IMR-90 (cell line): ENCODE measurements at regions not wholly inside any gene's neighbourhood (a gene's known extent, or its start where the extent isn't known, plus 50 kb on each side); places are given as distances from the start of the nearest gene placed in this dataset.

ENCODE experiments used
- ATAC-seq: fragments of 200-7000 bp; cut with Tn5 transposase; 2 replicates; pipeline ENCODE4 v1.9.1; 2020; ENCODE audit warnings: low read depth, mild to moderate bottlenecking, moderate library complexity
- BruUV-seq: library from RNA; stranded (reverse); fragments of 400-500 nt; replicated peaks from 2 replicates; lab custom pipeline; 2021; lab: Mats Ljungman, UMichigan
- CTCF ChIA-PET: fragments of 300-600 bp; formaldehyde crosslinking; extraction: SDS; loops from one replicate; lab custom pipeline; 2021; ENCODE audit warnings: antibody characterized with exemption; lab: Yijun Ruan, JAX
- POLR2A ChIA-PET: fragments of 300-600 bp; sonication (Branson Sonifier 250); formaldehyde crosslinking; loops from one replicate; lab custom pipeline; 2022; ENCODE audit warnings: antibody characterized with exemption; ENCODE audit not compliant: unreplicated experiment; lab: Charles Lee
- DNase-seq: peaks from one replicate; pipeline ENCODE4 v3.0.0; 2013
- H2AFZ ChIP-seq: replicated peaks from 2 replicates; pipeline ENCODE3; 2013; ENCODE audit warnings: low read length, mild to moderate bottlenecking; ENCODE audit not compliant: poor library complexity
- H2AK5ac ChIP-seq: 2 replicates; pipeline ENCODE4 v1.6.1; 2013; ENCODE audit warnings: low read depth, low read length, inconsistent platforms
- H2AK9ac ChIP-seq: replicated peaks from 2 replicates; pipeline ENCODE3; 2013; ENCODE audit warnings: mild to moderate bottlenecking, low read depth, low read length, moderate library complexity; ENCODE audit not compliant: poor library complexity
- H2BK120ac ChIP-seq: 2 replicates; pipeline ENCODE4 v1.6.1; 2013; ENCODE audit warnings: low read depth, low read length, inconsistent platforms
- H2BK15ac ChIP-seq: 3 replicates; pipeline ENCODE4 v1.6.1; 2013; ENCODE audit warnings: low read depth, low read length, inconsistent platforms
- H2BK20ac ChIP-seq: 2 replicates; pipeline ENCODE4 v1.6.1; 2013; ENCODE audit warnings: low read depth, mild to moderate bottlenecking, inconsistent platforms, low read length, moderate library complexity
- H2BK5ac ChIP-seq: 2 replicates; pipeline ENCODE4 v1.6.1; 2013; ENCODE audit warnings: mild to moderate bottlenecking, low read depth, low read length, inconsistent platforms; ENCODE audit not compliant: poor library complexity, severe bottlenecking
- H3K14ac ChIP-seq: replicated peaks from 2 replicates; pipeline ENCODE4 v1.6.1; 2013; ENCODE audit warnings: low read depth, low read length, inconsistent platforms
- H3K18ac ChIP-seq: 2 replicates; pipeline ENCODE4 v1.6.1; 2013; ENCODE audit warnings: low read depth, low read length, control low read depth
- H3K23ac ChIP-seq: 2 replicates; pipeline ENCODE4 v1.6.1; 2013; ENCODE audit warnings: low read depth, low read length, inconsistent platforms
- H3K27ac ChIP-seq: 2 replicates; pipeline ENCODE4 v1.5.1; 2013; ENCODE audit warnings: mild to moderate bottlenecking, control low read depth, low read length; ENCODE audit not compliant: insufficient read depth
- H3K27me3 ChIP-seq: 2 replicates; pipeline ENCODE4 v1.6.1; 2013; ENCODE audit warnings: low read length; ENCODE audit not compliant: control insufficient read depth, insufficient read depth
- H3K36me3 ChIP-seq: 2 replicates; pipeline ENCODE4 v1.6.1; 2013; ENCODE audit warnings: low read length, mixed read lengths; ENCODE audit not compliant: control insufficient read depth, insufficient read depth
- H3K4ac ChIP-seq: 2 replicates; pipeline ENCODE4 v1.6.1; 2013; ENCODE audit warnings: low read depth, low read length, inconsistent platforms
- H3K4me1 ChIP-seq: 2 replicates; pipeline ENCODE4 v1.6.1; 2013; ENCODE audit warnings: low read length, mixed read lengths; ENCODE audit not compliant: control insufficient read depth, insufficient read depth
- H3K4me2 ChIP-seq: 2 replicates; pipeline ENCODE4 v1.6.1; 2013; ENCODE audit warnings: low read depth, mild to moderate bottlenecking, control low read depth, low read length, moderate library complexity
- H3K4me3 ChIP-seq: 2 replicates; pipeline ENCODE4 v1.5.1; 2013; ENCODE audit warnings: low read depth, mild to moderate bottlenecking, control low read depth, low read length, moderate library complexity; ENCODE audit not compliant: insufficient read depth
- H3K56ac ChIP-seq: 2 replicates; pipeline ENCODE4 v1.6.1; 2013; ENCODE audit warnings: low read length, inconsistent platforms; ENCODE audit not compliant: insufficient read depth; ENCODE audit errors: extremely low read depth
- H3K79me1 ChIP-seq, 2 experiments: 2 replicates each; pipeline ENCODE4 v1.6.1; 2013; ENCODE audit warnings: low read length in 2 of 2, inconsistent platforms in 1 of 2, low read depth in 1 of 2
- H3K9ac ChIP-seq: 2 replicates; pipeline ENCODE4 v1.6.1; 2013; ENCODE audit warnings: low read depth, low read length, control low read depth
- H3K9me1 ChIP-seq: 2 replicates; pipeline ENCODE4 v1.6.1; 2013; ENCODE audit warnings: low read length, inconsistent platforms; ENCODE audit not compliant: insufficient read depth
- H3K9me3 ChIP-seq: 2 replicates; pipeline ENCODE4 v1.6.1; 2013; ENCODE audit warnings: low read length; ENCODE audit not compliant: control insufficient read depth, insufficient read depth
- H4K20me1 ChIP-seq: 2 replicates; pipeline ENCODE4 v1.6.1; 2013; ENCODE audit warnings: low read length, inconsistent platforms; ENCODE audit not compliant: insufficient read depth
- H4K5ac ChIP-seq: 2 replicates; pipeline ENCODE4 v1.6.1; 2013; ENCODE audit warnings: mild to moderate bottlenecking, low read depth, low read length, control low read depth
- H4K8ac ChIP-seq, 2 experiments: 2 replicates each; pipeline ENCODE4 v1.6.1; 2013; ENCODE audit warnings: low read depth in 2 of 2, low read length in 2 of 2, control low read depth in 1 of 2, inconsistent platforms in 1 of 2
- H4K91ac ChIP-seq: 2 replicates; pipeline ENCODE4 v1.6.1; 2013; ENCODE audit warnings: low read depth, low read length, inconsistent platforms; ENCODE audit not compliant: insufficient read depth
- BHLHE40 ChIP-seq: fragments of 150-350 bp; IDR thresholded peaks from 2 replicates; pipeline ENCODE4 v1.6.1; 2016; ENCODE audit warnings: mild to moderate bottlenecking, low read depth, low read length
- CEBPB ChIP-seq: IDR thresholded peaks from 2 replicates; pipeline ENCODE4 v1.6.1; 2012; ENCODE audit warnings: low read depth, low read length, improper control_type of control experiment
- CHD1 ChIP-seq: IDR thresholded peaks from 2 replicates; pipeline ENCODE4 v1.6.1; 2012; ENCODE audit warnings: low read depth, low read length, improper control_type of control experiment
- FOS ChIP-seq: fragments of 150-350 bp; IDR thresholded peaks from 2 replicates; pipeline ENCODE4 v1.6.1; 2016; ENCODE audit warnings: low read depth, low read length
- MAFK ChIP-seq: IDR thresholded peaks from 2 replicates; pipeline ENCODE4 v1.6.1; 2012; ENCODE audit warnings: low read depth, low read length, improper control_type of control experiment
- MAZ ChIP-seq: IDR thresholded peaks from 2 replicates; pipeline ENCODE4 v1.6.1; 2012; ENCODE audit warnings: low read depth, mild to moderate bottlenecking, low read length, improper control_type of control experiment, moderate library complexity, borderline replicate concordance
- MXI1 ChIP-seq: IDR thresholded peaks from 2 replicates; pipeline ENCODE4 v1.6.1; 2012; ENCODE audit warnings: low read depth, mild to moderate bottlenecking, low read length, moderate library complexity, borderline replicate concordance
- NFE2L2 ChIP-seq: fragments of 150-350 bp; IDR thresholded peaks from 2 replicates; pipeline ENCODE4 v1.6.1; 2016; ENCODE audit warnings: low read depth, mild to moderate bottlenecking, low read length
- POLR2A ChIP-seq: IDR thresholded peaks from 2 replicates; pipeline ENCODE4 v1.6.1; 2012; ENCODE audit warnings: mild to moderate bottlenecking, low read depth, low read length
- RAD21 ChIP-seq: IDR thresholded peaks from 2 replicates; pipeline ENCODE4 v1.6.1; 2012; ENCODE audit warnings: low read length, improper control_type of control experiment
- RCOR1 ChIP-seq: IDR thresholded peaks from 2 replicates; pipeline ENCODE4 v1.6.1; 2012; ENCODE audit warnings: mild to moderate bottlenecking, low read length, improper control_type of control experiment; ENCODE audit not compliant: insufficient replicate concordance
- RFX5 ChIP-seq: IDR thresholded peaks from 2 replicates; pipeline ENCODE4 v1.8.0; 2012; ENCODE audit warnings: low read depth, mild to moderate bottlenecking, low read length, moderate library complexity
- SMC3 ChIP-seq: fragments of 150-350 bp; IDR thresholded peaks from 2 replicates; pipeline ENCODE4 v1.6.1; 2016; ENCODE audit warnings: low read depth, mild to moderate bottlenecking, antibody characterized with exemption, low read length, moderate library complexity
- WGBS, 2 experiments: methylation state at CpG; one replicate each; pipeline versions ENCODE4 v1.1.5 to v1.1.7; 2013; ENCODE audit warnings: missing lambda C conversion rate in 2 of 2; ENCODE audit not compliant: insufficient read length in 1 of 2; ENCODE audit errors: extremely low coverage in 2 of 2; 5-methylcytosine and 5-hydroxymethylcytosine counted together
- dilution Hi-C: fragments of 300-500 bp; cut with HindIII; formaldehyde crosslinking; loops from one replicate; pipeline ENCODE4 v1.14.3; 2018; ENCODE audit warnings: low sequenced_read_pairs; ENCODE audit not compliant: unreplicated experiment
- in situ Hi-C: fragments of 300-500 bp; cut with MboI; formaldehyde crosslinking; loops from 3 replicates; pipeline ENCODE4 v1.14.3; 2019; ENCODE audit warnings: low sequenced_read_pairs, inconsistent platforms, mixed read lengths
- intact Hi-C: fragments of 100-400 bp; cut with micrococcal nuclease; formaldehyde crosslinking; loops from 2 replicates; pipeline ENCODE4 v1.10.0; 2022
- TF ChIP-seq, protein P1 (sequence below): fragments of 150-350 bp; IDR thresholded peaks from 2 replicates; pipeline ENCODE4 v1.6.1; 2016; ENCODE audit warnings: low read depth, mild to moderate bottlenecking, low read length, moderate library complexity, borderline replicate concordance
- TF ChIP-seq, protein P2 (sequence below): conservative IDR thresholded peaks from 2 replicates; pipeline ENCODE4 v1.5.1; 2012; ENCODE audit warnings: mild to moderate bottlenecking, low read depth, low read length, improper control_type of control experiment
- TF ChIP-seq, protein P3 (sequence below): fragments of 150-350 bp; IDR thresholded peaks from 2 replicates; pipeline ENCODE4 v1.6.1; 2017; ENCODE audit warnings: mild to moderate bottlenecking, antibody characterized with exemption, low read length, low read depth

DNA sequence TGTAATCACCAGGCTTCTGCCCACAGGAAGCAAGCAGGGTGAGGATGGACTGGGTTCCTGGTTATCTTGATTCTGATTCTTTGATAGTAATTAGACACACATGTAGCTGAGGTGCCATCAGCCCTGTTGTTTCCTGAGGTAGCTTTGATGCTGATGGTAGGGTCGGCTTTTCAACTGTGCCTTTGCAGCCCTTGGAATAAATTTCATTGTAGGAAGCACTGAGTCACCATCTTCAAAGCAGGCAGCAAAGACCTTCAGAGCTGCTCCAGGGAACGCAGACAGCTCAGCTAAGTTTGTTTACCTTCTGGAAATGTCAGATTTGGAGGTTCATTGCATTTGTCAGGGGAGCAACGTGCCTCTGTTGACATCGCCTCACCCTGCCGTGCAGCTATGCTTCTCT lies 135.4 kb downstream of the ASMT start:
- no peak overlapping the region for H2BK20ac ChIP-seq
- H3K9ac ChIP-seq = no peak overlapping the region
- DNase-seq (no peak), ATAC-seq (no peak)
- H3K56ac ChIP-seq = no peak overlapping the region
- POLR2A ChIA-PET = no interaction called here
- no peaks in the 10 kb centered on the region for H3K36me3 ChIP-seq
- no peaks in the 10 kb centered on the region for H4K20me1 ChIP-seq
- no peak for TF ChIP-seq POLR2A
- TF ChIP-seq, protein P1, sequence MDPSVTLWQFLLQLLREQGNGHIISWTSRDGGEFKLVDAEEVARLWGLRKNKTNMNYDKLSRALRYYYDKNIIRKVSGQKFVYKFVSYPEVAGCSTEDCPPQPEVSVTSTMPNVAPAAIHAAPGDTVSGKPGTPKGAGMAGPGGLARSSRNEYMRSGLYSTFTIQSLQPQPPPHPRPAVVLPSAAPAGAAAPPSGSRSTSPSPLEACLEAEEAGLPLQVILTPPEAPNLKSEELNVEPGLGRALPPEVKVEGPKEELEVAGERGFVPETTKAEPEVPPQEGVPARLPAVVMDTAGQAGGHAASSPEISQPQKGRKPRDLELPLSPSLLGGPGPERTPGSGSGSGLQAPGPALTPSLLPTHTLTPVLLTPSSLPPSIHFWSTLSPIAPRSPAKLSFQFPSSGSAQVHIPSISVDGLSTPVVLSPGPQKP = no peak
- TF ChIP-seq, protein P2, sequence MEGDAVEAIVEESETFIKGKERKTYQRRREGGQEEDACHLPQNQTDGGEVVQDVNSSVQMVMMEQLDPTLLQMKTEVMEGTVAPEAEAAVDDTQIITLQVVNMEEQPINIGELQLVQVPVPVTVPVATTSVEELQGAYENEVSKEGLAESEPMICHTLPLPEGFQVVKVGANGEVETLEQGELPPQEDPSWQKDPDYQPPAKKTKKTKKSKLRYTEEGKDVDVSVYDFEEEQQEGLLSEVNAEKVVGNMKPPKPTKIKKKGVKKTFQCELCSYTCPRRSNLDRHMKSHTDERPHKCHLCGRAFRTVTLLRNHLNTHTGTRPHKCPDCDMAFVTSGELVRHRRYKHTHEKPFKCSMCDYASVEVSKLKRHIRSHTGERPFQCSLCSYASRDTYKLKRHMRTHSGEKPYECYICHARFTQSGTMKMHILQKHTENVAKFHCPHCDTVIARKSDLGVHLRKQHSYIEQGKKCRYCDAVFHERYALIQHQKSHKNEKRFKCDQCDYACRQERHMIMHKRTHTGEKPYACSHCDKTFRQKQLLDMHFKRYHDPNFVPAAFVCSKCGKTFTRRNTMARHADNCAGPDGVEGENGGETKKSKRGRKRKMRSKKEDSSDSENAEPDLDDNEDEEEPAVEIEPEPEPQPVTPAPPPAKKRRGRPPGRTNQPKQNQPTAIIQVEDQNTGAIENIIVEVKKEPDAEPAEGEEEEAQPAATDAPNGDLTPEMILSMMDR = no peak
- TF ChIP-seq, protein P3, sequence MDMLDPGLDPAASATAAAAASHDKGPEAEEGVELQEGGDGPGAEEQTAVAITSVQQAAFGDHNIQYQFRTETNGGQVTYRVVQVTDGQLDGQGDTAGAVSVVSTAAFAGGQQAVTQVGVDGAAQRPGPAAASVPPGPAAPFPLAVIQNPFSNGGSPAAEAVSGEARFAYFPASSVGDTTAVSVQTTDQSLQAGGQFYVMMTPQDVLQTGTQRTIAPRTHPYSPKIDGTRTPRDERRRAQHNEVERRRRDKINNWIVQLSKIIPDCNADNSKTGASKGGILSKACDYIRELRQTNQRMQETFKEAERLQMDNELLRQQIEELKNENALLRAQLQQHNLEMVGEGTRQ = no peak
- no peak for TF ChIP-seq CHD1
- no peak for TF ChIP-seq RCOR1
- TF ChIP-seq RAD21 = no peak
- no peak for TF ChIP-seq NFE2L2
- no peak for TF ChIP-seq BHLHE40
- TF ChIP-seq SMC3 = no peak
- no peak for TF ChIP-seq FOS
- no peak for TF ChIP-seq RFX5
- TF ChIP-seq MAZ = no peak
- no peak for TF ChIP-seq CEBPB
- no peak for TF ChIP-seq MXI1
- no peak for TF ChIP-seq MAFK
- intact Hi-C loops = no loop called here
- no peak overlapping the region for H4K91ac ChIP-seq
- no peak overlapping the region for H3K27ac ChIP-seq
- H3K14ac ChIP-seq = no peak overlapping the region
- H4K8ac ChIP-seq = no peak overlapping the region
- in situ Hi-C loops = no loop called here
- no peak overlapping the region for H2BK5ac ChIP-seq
- no peaks in the 10 kb centered on the region for H3K79me1 ChIP-seq
- WGBS, 2 experiments = 10% methylated on average over 4 of the region's 5 CpGs; no CpG with 5 or more reads in 1 of the 2 experiments
- no peak overlapping the region for H3K18ac ChIP-seq
- H2AK9ac ChIP-seq = no peak overlapping the region
- H3K23ac ChIP-seq = no peak overlapping the region
- no peaks in the 10 kb centered on the region for H3K4me1 ChIP-seq
- no peak overlapping the region for H2AFZ ChIP-seq
- no peaks in the 10 kb centered on the region for H3K9me1 ChIP-seq
- H3K27me3 ChIP-seq = no peaks in the 10 kb centered on the region
- CTCF ChIA-PET = no interaction called here
- H3K4me2 ChIP-seq = no peak overlapping the region
- H3K4ac ChIP-seq = no peak overlapping the region
- no peak overlapping the region for H4K5ac ChIP-seq
- BruUV-seq = no TSS peak
- peaks cover 24% of the 10 kb centered on the region for H3K9me3 ChIP-seq
- dilution Hi-C loops = no loop called here
- H2AK5ac ChIP-seq = no peak overlapping the region
- H2BK15ac ChIP-seq = no peak overlapping the region
- H3K4me3 ChIP-seq = no peak overlapping the region
- no peak overlapping the region for H2BK120ac ChIP-seq
